ENCODE measurements at regions not wholly inside any gene's neighbourhood (a gene's known extent, or its start where the extent isn't known, plus 50 kb on each side); places are given as distances from the start of the nearest gene placed in this dataset.

DNA sequence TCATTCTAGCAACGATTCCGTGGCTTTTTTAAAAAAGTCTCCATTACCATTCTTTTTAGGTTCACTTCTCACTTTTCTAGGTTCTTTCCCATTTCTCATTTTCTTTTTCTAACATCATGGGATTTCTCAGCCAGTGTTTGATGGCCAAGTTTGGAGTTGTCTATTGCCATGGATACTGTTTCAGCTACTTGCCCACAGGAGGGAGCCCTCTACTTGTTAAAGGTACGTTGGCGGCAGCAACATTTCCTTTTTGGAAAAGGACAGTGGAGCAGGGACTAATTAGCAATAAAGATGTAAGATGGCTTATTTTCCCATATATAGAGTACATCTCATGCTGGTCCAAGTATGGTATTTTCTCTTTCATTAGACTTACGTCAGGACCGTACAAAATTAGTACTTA, 2257.5 kb upstream of the C9orf72 start:
- TF ChIP-seq POLR2AphosphoS5 (IDR thresholded peaks at IDR 0.05): no peak
- TF ChIP-seq, protein P1, sequence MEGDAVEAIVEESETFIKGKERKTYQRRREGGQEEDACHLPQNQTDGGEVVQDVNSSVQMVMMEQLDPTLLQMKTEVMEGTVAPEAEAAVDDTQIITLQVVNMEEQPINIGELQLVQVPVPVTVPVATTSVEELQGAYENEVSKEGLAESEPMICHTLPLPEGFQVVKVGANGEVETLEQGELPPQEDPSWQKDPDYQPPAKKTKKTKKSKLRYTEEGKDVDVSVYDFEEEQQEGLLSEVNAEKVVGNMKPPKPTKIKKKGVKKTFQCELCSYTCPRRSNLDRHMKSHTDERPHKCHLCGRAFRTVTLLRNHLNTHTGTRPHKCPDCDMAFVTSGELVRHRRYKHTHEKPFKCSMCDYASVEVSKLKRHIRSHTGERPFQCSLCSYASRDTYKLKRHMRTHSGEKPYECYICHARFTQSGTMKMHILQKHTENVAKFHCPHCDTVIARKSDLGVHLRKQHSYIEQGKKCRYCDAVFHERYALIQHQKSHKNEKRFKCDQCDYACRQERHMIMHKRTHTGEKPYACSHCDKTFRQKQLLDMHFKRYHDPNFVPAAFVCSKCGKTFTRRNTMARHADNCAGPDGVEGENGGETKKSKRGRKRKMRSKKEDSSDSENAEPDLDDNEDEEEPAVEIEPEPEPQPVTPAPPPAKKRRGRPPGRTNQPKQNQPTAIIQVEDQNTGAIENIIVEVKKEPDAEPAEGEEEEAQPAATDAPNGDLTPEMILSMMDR (IDR thresholded peaks at IDR 0.05): no peak

Measured in esophagus muscularis mucosa (tissue), 3 donors.